22Rv1 (cell line): ENCODE measurements at regions not wholly inside any gene's neighbourhood (a gene's known extent, or its start where the extent isn't known, plus 50 kb on each side); places are given as distances from the start of the nearest gene placed in this dataset.

Experiments used
- ZFX ChIP-seq: fragments of 450-650 bp; IDR thresholded peaks from 2 replicates; pipeline ENCODE4 v1.6.1; 2017; ENCODE audit warnings: antibody characterized with exemption, borderline replicate concordance
- TF ChIP-seq, protein P1 (sequence below): fragments of 450-650 bp; IDR thresholded peaks from 2 replicates; pipeline ENCODE4 v1.5.1; 2017; ENCODE audit warnings: mild to moderate bottlenecking

DNA sequence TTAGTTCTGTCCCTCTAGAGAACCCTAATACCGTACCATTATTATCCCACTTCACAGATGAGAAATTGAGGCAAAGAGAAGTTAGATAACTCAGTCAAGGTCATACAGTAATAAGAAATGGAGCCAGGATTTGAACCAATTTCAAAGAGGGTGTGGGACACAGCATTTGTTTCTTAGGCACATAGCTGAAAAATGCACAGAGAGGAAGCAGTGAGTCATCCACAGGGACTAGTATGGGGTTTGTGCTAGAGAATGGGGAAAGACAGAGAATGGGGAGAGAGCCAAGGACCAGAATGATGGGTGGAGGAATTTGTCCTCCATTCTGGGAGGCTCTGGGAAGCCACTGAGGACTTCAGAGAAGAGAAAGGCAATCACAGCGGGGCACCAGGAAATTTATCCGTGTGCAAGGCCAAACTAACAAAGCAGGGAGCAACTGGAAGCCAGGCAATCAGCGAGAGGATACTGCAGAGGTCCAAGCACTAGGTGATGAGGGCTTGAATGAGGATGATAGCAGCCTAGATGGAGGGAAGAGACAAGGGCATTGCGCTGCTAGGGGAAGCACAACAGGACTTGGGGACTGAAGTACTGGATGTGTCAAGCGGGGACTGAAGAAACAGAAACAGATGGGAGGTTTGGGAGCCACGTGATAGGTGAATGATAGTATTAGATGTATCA lies 78.1 kb upstream of the ZFHX3 start:
- TF ChIP-seq, protein P1, sequence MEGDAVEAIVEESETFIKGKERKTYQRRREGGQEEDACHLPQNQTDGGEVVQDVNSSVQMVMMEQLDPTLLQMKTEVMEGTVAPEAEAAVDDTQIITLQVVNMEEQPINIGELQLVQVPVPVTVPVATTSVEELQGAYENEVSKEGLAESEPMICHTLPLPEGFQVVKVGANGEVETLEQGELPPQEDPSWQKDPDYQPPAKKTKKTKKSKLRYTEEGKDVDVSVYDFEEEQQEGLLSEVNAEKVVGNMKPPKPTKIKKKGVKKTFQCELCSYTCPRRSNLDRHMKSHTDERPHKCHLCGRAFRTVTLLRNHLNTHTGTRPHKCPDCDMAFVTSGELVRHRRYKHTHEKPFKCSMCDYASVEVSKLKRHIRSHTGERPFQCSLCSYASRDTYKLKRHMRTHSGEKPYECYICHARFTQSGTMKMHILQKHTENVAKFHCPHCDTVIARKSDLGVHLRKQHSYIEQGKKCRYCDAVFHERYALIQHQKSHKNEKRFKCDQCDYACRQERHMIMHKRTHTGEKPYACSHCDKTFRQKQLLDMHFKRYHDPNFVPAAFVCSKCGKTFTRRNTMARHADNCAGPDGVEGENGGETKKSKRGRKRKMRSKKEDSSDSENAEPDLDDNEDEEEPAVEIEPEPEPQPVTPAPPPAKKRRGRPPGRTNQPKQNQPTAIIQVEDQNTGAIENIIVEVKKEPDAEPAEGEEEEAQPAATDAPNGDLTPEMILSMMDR, result no peak
- no peak for TF ChIP-seq ZFX
